Skeletal muscle tissue (tissue), 3 donors: ENCODE measurements at regions not wholly inside any gene's neighbourhood (a gene's known extent, or its start where the extent isn't known, plus 50 kb on each side); places are given as distances from the start of the nearest gene placed in this dataset.
"Not testable (repeated sequence)": the region's sequence is repeated elsewhere in the genome, so short reads cannot be mapped to it uniquely, and the experiment has no call there.

Experiments
- H3K27ac ChIP-seq: one replicate; pipeline ENCODE4 v1.7.0; 2013; ENCODE audit warnings: mild to moderate bottlenecking, low read depth, low read length, inconsistent platforms
- H3K27me3 ChIP-seq, 3 donors: one replicate each; pipeline ENCODE4 v1.7.0; 2013; ENCODE audit warnings: low read length in 3 of 3; ENCODE audit not compliant: control insufficient read depth in 3 of 3, insufficient read depth in 3 of 3
- H3K36me3 ChIP-seq, 3 donors: one replicate each; pipeline ENCODE4 v1.7.0; 2013; ENCODE audit warnings: low read length in 3 of 3; ENCODE audit not compliant: control insufficient read depth in 3 of 3, insufficient read depth in 3 of 3
- H3K4me1 ChIP-seq, 3 donors: one replicate each; pipeline ENCODE4 v1.7.0; 2013; ENCODE audit warnings: low read length in 3 of 3, mild to moderate bottlenecking in 3 of 3; ENCODE audit not compliant: control insufficient read depth in 3 of 3, insufficient read depth in 3 of 3
- H3K4me3 ChIP-seq, 3 donors: one replicate each; pipeline ENCODE4 v1.7.0; 2013; ENCODE audit warnings: low read length in 3 of 3
- H3K9ac ChIP-seq, 3 donors: one replicate each; pipeline ENCODE4 v1.7.0; 2013; ENCODE audit warnings: low read length in 3 of 3, mild to moderate bottlenecking in 3 of 3, moderate library complexity in 2 of 3, low read depth in 1 of 3
- H3K9me3 ChIP-seq, 3 donors: one replicate each; pipeline ENCODE4 v1.7.0; 2013; ENCODE audit warnings: low read length in 3 of 3; ENCODE audit not compliant: control insufficient read depth in 3 of 3
- donor health status: Osteomylitis.

GRCh38 chr3:26233374-26233773 lies 389.2 kb upstream of the LRRC3B start:
- Histone ChIP-seq H3K4me1 (peaks cover 0 to 5% (median 3%) of the 10 kb centered on the region in 3 donors), H3K9ac (no peak overlapping the region), H3K4me3 (no peak overlapping the region), H3K27ac (no peak overlapping the region), H3K27me3 (no peaks in the 10 kb centered on the region), H3K36me3 (no peaks in the 10 kb centered on the region), H3K9me3 (no peaks in the 10 kb centered on the region)

- Histone ChIP-seq H3K9ac (no peak overlapping the region), H3K4me1 (peaks cover 0 to 3% (median 0%) of the 10 kb centered on the region in 3 donors), H3K36me3 (no peaks in the 10 kb centered on the region), H3K27ac (no peak overlapping the region), H3K27me3 (no peaks in the 10 kb centered on the region), H3K4me3 (no peak overlapping the region), H3K9me3 (no peaks in the 10 kb centered on the region)
Observed at GRCh38 chr3:26236531-26236930, 386.0 kb upstream of the LRRC3B start.

GRCh38 chr3:26237036-26237682 lies 385.4 kb upstream of the LRRC3B start:
- Histone ChIP-seq H3K9ac (no peak overlapping the region), H3K9me3 (no peaks in the 10 kb centered on the region), H3K27ac (no peak overlapping the region), H3K4me3 (no peak overlapping the region), H3K4me1 (peaks cover 0 to 3% (median 0%) of the 10 kb centered on the region in 3 donors), H3K27me3 (no peaks in the 10 kb centered on the region), H3K36me3 (no peaks in the 10 kb centered on the region)

GRCh38 chr3:26244586-26244985 lies 378.0 kb upstream of the LRRC3B start:
- not testable (repeated sequence) for H3K36me3 ChIP-seq, H3K9ac ChIP-seq, H3K4me3 ChIP-seq, H3K27ac ChIP-seq, H3K9me3 ChIP-seq, H3K4me1 ChIP-seq, H3K27me3 ChIP-seq

GRCh38 chr3:26245236-26245635 lies 377.3 kb upstream of the LRRC3B start:
- H3K27ac ChIP-seq = no peak overlapping the region
- H3K27me3 ChIP-seq = no peaks in the 10 kb centered on the region
- no peak overlapping the region for H3K4me3 ChIP-seq
- H3K9ac ChIP-seq = no peak overlapping the region
- H3K9me3 ChIP-seq = no peaks in the 10 kb centered on the region
- no peaks in the 10 kb centered on the region for H3K4me1 ChIP-seq
- H3K36me3 ChIP-seq = no peaks in the 10 kb centered on the region

- no peaks in the 10 kb centered on the region for H3K36me3 ChIP-seq
Observed at GRCh38 chr3:26246901-26247300, 375.7 kb upstream of the LRRC3B start.

GRCh38 chr3:26247712-26248111 lies 374.9 kb upstream of the LRRC3B start:
- Histone ChIP-seq H3K9me3 (no peaks in the 10 kb centered on the region), H3K9ac (no peak overlapping the region), H3K4me3 (no peak overlapping the region), H3K27ac (no peak overlapping the region), H3K36me3 (no peaks in the 10 kb centered on the region), H3K4me1 (no peaks in the 10 kb centered on the region), H3K27me3 (no peaks in the 10 kb centered on the region)

More at GRCh38 chr3:26246901-26247300, 375.7 kb upstream of the LRRC3B start:
- H3K4me3 ChIP-seq = no peak overlapping the region
- H3K27me3 ChIP-seq = no peaks in the 10 kb centered on the region
- H3K4me1 ChIP-seq = no peaks in the 10 kb centered on the region
- no peaks in the 10 kb centered on the region for H3K9me3 ChIP-seq
- no peak overlapping the region for H3K27ac ChIP-seq
- no peak overlapping the region for H3K9ac ChIP-seq

- no peaks in the 10 kb centered on the region for H3K27me3 ChIP-seq
- no peaks in the 10 kb centered on the region for H3K36me3 ChIP-seq
- no peak overlapping the region for H3K4me3 ChIP-seq
- no peaks in the 10 kb centered on the region for H3K9me3 ChIP-seq
- no peaks in the 10 kb centered on the region for H3K4me1 ChIP-seq
- H3K9ac ChIP-seq = no peak overlapping the region
- H3K27ac ChIP-seq = no peak overlapping the region
Observed at GRCh38 chr3:26252001-26252400, 370.6 kb upstream of the LRRC3B start.

- Histone ChIP-seq H3K27ac (no peak overlapping the region), H3K27me3 (no peaks in the 10 kb centered on the region), H3K9me3 (no peaks in the 10 kb centered on the region), H3K36me3 (no peaks in the 10 kb centered on the region), H3K4me3 (no peak overlapping the region), H3K4me1 (no peaks in the 10 kb centered on the region), H3K9ac (no peak overlapping the region)
Observed at GRCh38 chr3:26256224-26256623, 366.3 kb upstream of the LRRC3B start.

- Histone ChIP-seq H3K4me3 (no peak overlapping the region), H3K9ac (no peak overlapping the region), H3K27ac (no peak overlapping the region), H3K27me3 (no peaks in the 10 kb centered on the region), H3K36me3 (no peaks in the 10 kb centered on the region), H3K9me3 (no peaks in the 10 kb centered on the region), H3K4me1 (no peaks in the 10 kb centered on the region)
Observed at GRCh38 chr3:26259176-26259575, 363.4 kb upstream of the LRRC3B start.
